ENCODE measurements at regions not wholly inside any gene's neighbourhood (a gene's known extent, or its start where the extent isn't known, plus 50 kb on each side); places are given as distances from the start of the nearest gene placed in this dataset.

DNA sequence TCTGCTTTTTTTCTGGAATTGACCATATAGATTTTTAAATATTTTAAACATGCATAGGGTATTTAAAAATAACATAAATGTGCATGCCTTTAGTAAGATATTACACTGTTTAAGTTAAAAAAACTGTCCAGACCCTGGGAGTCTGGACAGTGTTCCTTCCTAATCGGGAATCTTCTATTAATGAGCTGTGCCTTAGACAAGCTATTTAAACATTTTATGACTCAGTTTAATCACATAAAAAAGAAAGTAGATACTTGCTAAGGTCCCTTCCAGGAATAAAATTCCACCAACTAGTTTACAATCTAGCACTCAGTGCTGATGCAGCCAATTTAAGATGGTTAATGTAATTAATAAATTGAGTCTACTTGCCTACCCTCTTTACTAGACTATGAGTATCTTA, 140.4 kb upstream of the DPH6 start:
- DNase-seq, result no peak
- WGBS, 5 donors, result 54 to 79% (median 75%) methylated on average over 1 of the region's 1 CpG
- Histone ChIP-seq H3K36me3 (no peaks in the 10 kb centered on the region), H3K27me3 (no peaks in the 10 kb centered on the region), H3K27ac (no peak overlapping the region), H3K4me3 (no peak overlapping the region), H3K4me1 (peaks cover 0 to 17% (median 10%) of the 10 kb centered on the region in 4 donors), H3K9me3 (no peaks in the 10 kb centered on the region)
- intact Hi-C loops (cut with DNase I; ENCODE audit: low total_unique reads), result no loop called here
- TF ChIP-seq POLR2AphosphoS5 (IDR thresholded peaks at IDR 0.05), result no peak
- TF ChIP-seq, protein P1, sequence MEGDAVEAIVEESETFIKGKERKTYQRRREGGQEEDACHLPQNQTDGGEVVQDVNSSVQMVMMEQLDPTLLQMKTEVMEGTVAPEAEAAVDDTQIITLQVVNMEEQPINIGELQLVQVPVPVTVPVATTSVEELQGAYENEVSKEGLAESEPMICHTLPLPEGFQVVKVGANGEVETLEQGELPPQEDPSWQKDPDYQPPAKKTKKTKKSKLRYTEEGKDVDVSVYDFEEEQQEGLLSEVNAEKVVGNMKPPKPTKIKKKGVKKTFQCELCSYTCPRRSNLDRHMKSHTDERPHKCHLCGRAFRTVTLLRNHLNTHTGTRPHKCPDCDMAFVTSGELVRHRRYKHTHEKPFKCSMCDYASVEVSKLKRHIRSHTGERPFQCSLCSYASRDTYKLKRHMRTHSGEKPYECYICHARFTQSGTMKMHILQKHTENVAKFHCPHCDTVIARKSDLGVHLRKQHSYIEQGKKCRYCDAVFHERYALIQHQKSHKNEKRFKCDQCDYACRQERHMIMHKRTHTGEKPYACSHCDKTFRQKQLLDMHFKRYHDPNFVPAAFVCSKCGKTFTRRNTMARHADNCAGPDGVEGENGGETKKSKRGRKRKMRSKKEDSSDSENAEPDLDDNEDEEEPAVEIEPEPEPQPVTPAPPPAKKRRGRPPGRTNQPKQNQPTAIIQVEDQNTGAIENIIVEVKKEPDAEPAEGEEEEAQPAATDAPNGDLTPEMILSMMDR (IDR thresholded peaks at IDR 0.05), result no peak
- no peak for TF ChIP-seq POLR2A (IDR thresholded peaks at IDR 0.05)
- no peak for TF ChIP-seq EP300 (IDR thresholded peaks at IDR 0.05)

DNA sequence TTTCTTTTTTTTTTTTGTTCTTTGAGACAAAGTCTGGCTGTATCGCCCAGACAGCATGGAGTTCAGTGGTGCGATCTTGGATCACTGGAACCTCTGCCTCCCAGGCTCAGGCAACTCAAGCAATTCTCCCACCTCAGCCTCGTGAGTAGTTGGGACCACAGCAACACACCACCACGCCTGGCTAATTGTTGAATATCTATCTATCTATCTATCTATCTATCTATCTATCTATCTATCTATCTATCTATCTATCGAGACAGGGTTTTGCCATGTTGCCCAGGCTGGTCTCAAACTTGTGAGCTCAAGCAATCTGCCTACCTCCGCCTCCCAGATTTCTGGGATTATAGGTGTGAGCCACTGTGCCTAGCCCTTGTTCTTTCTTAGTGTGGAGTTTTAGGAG, 143.3 kb upstream of the DPH6 start:
- intact Hi-C loops (cut with DNase I; ENCODE audit: low total_unique reads), result no loop called here
- WGBS, 5 donors, result 92 to 98% (median 93%) methylated on average over 6 of the region's 6 CpGs
- H3K4me1 ChIP-seq, result peaks cover 0 to 45% (median 28%) of the 10 kb centered on the region in 4 donors
- no peak for TF ChIP-seq POLR2AphosphoS5 (IDR thresholded peaks at IDR 0.05)
- TF ChIP-seq POLR2A (IDR thresholded peaks at IDR 0.05), result no peak
- TF ChIP-seq, protein P1 (IDR thresholded peaks at IDR 0.05), result no peak
- no peak for TF ChIP-seq EP300 (IDR thresholded peaks at IDR 0.05)
- no peaks in the 10 kb centered on the region for H3K9me3 ChIP-seq
- no peak for DNase-seq
- no peak overlapping the region for H3K27ac ChIP-seq
- no peaks in the 10 kb centered on the region for H3K36me3 ChIP-seq
- no peaks in the 10 kb centered on the region for H3K27me3 ChIP-seq
- no peak overlapping the region for H3K4me3 ChIP-seq

DNA sequence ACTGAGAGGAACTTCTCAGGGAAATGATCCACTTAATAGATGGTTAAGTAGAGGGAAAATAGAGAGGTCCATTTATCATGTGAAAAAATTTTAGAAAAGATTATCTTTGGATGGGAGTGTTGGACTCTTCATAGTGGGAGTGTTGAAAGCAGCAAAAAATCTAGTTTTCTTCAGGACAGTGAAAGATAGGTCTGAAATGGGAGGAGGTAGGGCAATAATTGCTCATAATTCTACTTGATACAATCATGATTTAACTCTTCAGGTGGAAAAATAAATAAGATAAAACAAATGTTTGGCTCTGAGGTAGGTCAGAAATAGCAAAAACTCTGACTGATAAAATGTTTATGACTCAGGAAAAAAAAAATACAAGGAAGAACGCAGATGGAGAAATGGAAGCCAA, 144.1 kb upstream of the DPH6 start:
- 20 to 56% (median 25%) methylated on average over 1 of the region's 1 CpG for WGBS, 5 donors
- no peaks in the 10 kb centered on the region for H3K27me3 ChIP-seq
- no peak overlapping the region for H3K4me3 ChIP-seq
- TF ChIP-seq POLR2AphosphoS5 (IDR thresholded peaks at IDR 0.05) (no peak), EP300 (IDR thresholded peaks at IDR 0.05) (no peak), POLR2A (IDR thresholded peaks at IDR 0.05) (no peak)
- TF ChIP-seq, protein P1 (IDR thresholded peaks at IDR 0.05), result no peak
- intact Hi-C loops (cut with DNase I; ENCODE audit: low total_unique reads), result no loop called here
- no peaks in the 10 kb centered on the region for H3K9me3 ChIP-seq
- no peaks in the 10 kb centered on the region for H3K36me3 ChIP-seq
- DNase-seq, result no peak
- H3K4me1 ChIP-seq, result peaks cover 0 to 45% (median 29%) of the 10 kb centered on the region in 4 donors
- peak overlapping the region in 4 of 5 donors; percentile 73 to 83 (median 80) for H3K27ac ChIP-seq

DNA sequence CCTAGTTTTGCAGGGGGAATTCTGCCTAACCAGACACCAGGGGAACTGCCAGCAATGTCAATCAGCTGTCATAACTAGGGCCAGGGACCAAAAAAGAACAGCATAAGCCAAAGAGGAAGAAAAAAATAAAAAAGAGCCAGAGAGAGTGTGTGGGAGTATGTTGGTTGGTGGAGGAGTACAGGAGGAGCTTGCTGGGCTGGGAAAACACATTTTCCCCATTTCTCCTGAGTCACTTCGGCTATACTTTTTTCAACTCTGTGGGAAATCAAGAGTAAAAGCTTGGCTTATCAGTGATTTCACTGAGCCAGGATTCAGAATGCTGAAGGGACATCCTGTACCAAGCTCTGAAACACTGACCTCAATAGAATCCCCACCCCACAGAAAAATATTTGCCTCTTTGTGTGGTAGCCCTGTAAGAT, 144.7 kb upstream of the DPH6 start:
- H3K27me3 ChIP-seq, result no peaks in the 10 kb centered on the region
- DNase-seq, result peak in 1 of 2 donors; percentile 39
- H3K4me1 ChIP-seq, result peaks cover 0 to 45% (median 29%) of the 10 kb centered on the region in 4 donors
- 15 to 40% (median 24%) methylated on average over 1 of the region's 1 CpG for WGBS, 5 donors
- H3K9me3 ChIP-seq, result no peaks in the 10 kb centered on the region
- peak overlapping the region; percentile 19 to 83 (median 79) for H3K27ac ChIP-seq
- no peaks in the 10 kb centered on the region for H3K36me3 ChIP-seq
- intact Hi-C loops (cut with DNase I; ENCODE audit: low total_unique reads), result no loop called here
- TF ChIP-seq, protein P1 (IDR thresholded peaks at IDR 0.05), result no peak
- TF ChIP-seq EP300 (IDR thresholded peaks at IDR 0.05) (no peak), POLR2A (IDR thresholded peaks at IDR 0.05) (no peak), POLR2AphosphoS5 (IDR thresholded peaks at IDR 0.05) (peak; percentile 20 to 77 (median 69))
- H3K4me3 ChIP-seq, result no peak overlapping the region
